OCI-LY7 (cell line): ENCODE measurements at regions not wholly inside any gene's neighbourhood (a gene's known extent, or its start where the extent isn't known, plus 50 kb on each side); places are given as distances from the start of the nearest gene placed in this dataset.

Experiments
- BruUV-seq: library from RNA; stranded (reverse); fragments of 400-500 nt; replicated peaks from 2 replicates; lab custom pipeline; 2021; lab: Mats Ljungman, UMichigan
- CTCF ChIA-PET: fragments of 300-600 bp; sonication (Branson Sonifier 250); formaldehyde crosslinking; loops from one replicate; lab custom pipeline; 2022; ENCODE audit warnings: antibody characterized with exemption; ENCODE audit not compliant: unreplicated experiment; lab: Charles Lee
- POLR2A ChIA-PET: fragments of 300-600 bp; sonication (Branson Sonifier 250); formaldehyde crosslinking; loops from one replicate; lab custom pipeline; 2022; ENCODE audit warnings: antibody characterized with exemption; lab: Charles Lee
- DNase-seq: peaks from one replicate; pipeline ENCODE4 v3.0.0-alpha.2; 2015; ENCODE audit warnings: low spot score
- H2AFZ ChIP-seq: fragments of 200-600 bp; sonication (generic), shearing (Covaris generic); 2 replicates; pipeline ENCODE4 v1.6.1; 2014; ENCODE audit warnings: mild to moderate bottlenecking, antibody characterized with exemption, low read length, moderate library complexity
- H3K27ac ChIP-seq: fragments of 200-600 bp; sonication (generic); 2 replicates; pipeline ENCODE4 v1.5.1; 2014; ENCODE audit warnings: mixed run types, low read depth, mild to moderate bottlenecking, moderate library complexity, low read length, inconsistent platforms; ENCODE audit not compliant: poor library complexity, severe bottlenecking
- H3K36me3 ChIP-seq: fragments of 200-600 bp; sonication (generic); 2 replicates; pipeline ENCODE4 v1.6.1; 2014; ENCODE audit warnings: mild to moderate bottlenecking, antibody characterized with exemption, low read length, moderate library complexity, mixed read lengths; ENCODE audit not compliant: insufficient read depth
- H3K4me1 ChIP-seq: fragments of 200-600 bp; sonication (generic); 2 replicates; pipeline ENCODE4 v1.5.1; 2014; ENCODE audit warnings: mild to moderate bottlenecking, low read length; ENCODE audit not compliant: insufficient read depth, poor library complexity, severe bottlenecking
- H3K4me2 ChIP-seq: fragments of 200-600 bp; sonication (generic); 2 replicates; pipeline ENCODE4 v1.6.1; 2014; ENCODE audit warnings: mild to moderate bottlenecking, low read length
- H3K4me3 ChIP-seq: fragments of 200-600 bp; sonication (generic); 2 replicates; pipeline ENCODE4 v1.5.1; 2014; ENCODE audit warnings: mild to moderate bottlenecking, low read depth, low read length; ENCODE audit not compliant: poor library complexity, severe bottlenecking
- H3K79me2 ChIP-seq: fragments of 200-600 bp; sonication (generic); 2 replicates; pipeline ENCODE4 v1.6.1; 2016; ENCODE audit warnings: low read depth, mild to moderate bottlenecking, low read length, moderate library complexity, mixed read lengths; ENCODE audit not compliant: insufficient read depth
- H3K9me2 ChIP-seq: fragments of 200-600 bp; sonication (generic); 2 replicates; pipeline ENCODE4 v1.6.1; 2016; ENCODE audit warnings: mild to moderate bottlenecking, low read length, mixed read lengths; ENCODE audit not compliant: insufficient read depth
- H3K9me3 ChIP-seq: fragments of 200-600 bp; sonication (generic); 2 replicates; pipeline ENCODE4 v1.6.1; 2014; ENCODE audit warnings: mild to moderate bottlenecking, mixed run types, low read length, mixed read lengths
- H4K20me1 ChIP-seq: fragments of 200-600 bp; sonication (generic); 2 replicates; pipeline ENCODE4 v1.6.1; 2014; ENCODE audit warnings: mild to moderate bottlenecking, antibody characterized with exemption, low read length, moderate library complexity, mixed read lengths; ENCODE audit not compliant: insufficient read depth
- CTCF ChIP-seq: fragments of 200-600 bp; sonication (generic); conservative IDR thresholded peaks from 2 replicates; pipeline ENCODE4 v1.5.1; 2014; ENCODE audit warnings: mild to moderate bottlenecking, antibody characterized with exemption, low read length, moderate library complexity, mixed read lengths
- EZH2phosphoT487 ChIP-seq: fragments of 200-600 bp; sonication (generic); IDR thresholded peaks from 2 replicates; pipeline ENCODE4 v1.6.1; 2018; ENCODE audit warnings: low read depth, borderline replicate concordance, mild to moderate bottlenecking, mixed run types, antibody characterized with exemption, low read length, moderate library complexity, mixed read lengths
- intact Hi-C: fragments of 100-400 bp; cut with micrococcal nuclease; formaldehyde crosslinking; loops from one replicate; pipeline ENCODE4 v1.10.0; 2022; ENCODE audit not compliant: unreplicated experiment

- no peaks in the 10 kb centered on the region for H3K4me1 ChIP-seq
- no TSS peak for BruUV-seq
- CTCF ChIA-PET = no interaction called here
- TF ChIP-seq CTCF = no peak
- no peak for TF ChIP-seq EZH2phosphoT487
- no peak overlapping the region for H3K27ac ChIP-seq
- H3K79me2 ChIP-seq = no peaks in the 10 kb centered on the region
- H3K4me3 ChIP-seq = no peak overlapping the region
- no peaks in the 10 kb centered on the region for H3K9me2 ChIP-seq
- POLR2A ChIA-PET = interaction anchor here (0.8 to 1.0 kb wide), 2 partner anchors 9 to 1493 kb away, joined by 3 read pairs; no protein-coding TSS in a partner anchor
- DNase-seq = no peak
- no peak overlapping the region for H2AFZ ChIP-seq
- no peak overlapping the region for H3K4me2 ChIP-seq
- intact Hi-C loops = no loop called here
- H4K20me1 ChIP-seq = no peaks in the 10 kb centered on the region
- H3K9me3 ChIP-seq = no peaks in the 10 kb centered on the region
- no peaks in the 10 kb centered on the region for H3K36me3 ChIP-seq
These were observed 161.9 kb upstream of the RAI14 start for GRCh38 chr5:34494111-34494755.

DNA sequence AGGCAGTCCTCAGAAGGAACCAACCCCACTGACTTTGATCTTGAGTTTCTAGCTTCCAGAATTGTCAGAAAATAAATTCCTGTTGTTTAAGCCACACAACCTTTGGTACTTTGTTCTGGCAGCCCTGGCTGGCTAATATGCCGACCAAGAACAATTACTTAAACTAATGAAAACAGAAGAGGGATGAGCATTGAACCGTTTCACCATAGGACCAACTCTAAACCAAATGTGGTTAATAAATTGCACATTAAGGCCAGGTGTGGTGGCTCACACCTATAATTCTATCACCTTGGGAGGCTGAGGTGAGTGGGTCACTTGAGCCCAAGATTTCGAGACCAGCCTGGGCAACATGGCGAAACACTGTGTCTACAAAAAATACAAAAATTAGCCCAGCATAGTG is 160.9 kb upstream of the RAI14 start:
- intact Hi-C loops = no loop called here
- CTCF ChIA-PET = no interaction called here
- no peak overlapping the region for H3K4me3 ChIP-seq
- H3K4me1 ChIP-seq = no peaks in the 10 kb centered on the region
- DNase-seq = no peak
- no peaks in the 10 kb centered on the region for H3K9me2 ChIP-seq
- no peak overlapping the region for H3K27ac ChIP-seq
- no peaks in the 10 kb centered on the region for H4K20me1 ChIP-seq
- H2AFZ ChIP-seq = no peak overlapping the region
- no peak overlapping the region for H3K4me2 ChIP-seq
- no peaks in the 10 kb centered on the region for H3K9me3 ChIP-seq
- TF ChIP-seq CTCF (no peak), EZH2phosphoT487 (no peak)
- BruUV-seq = no TSS peak
- H3K36me3 ChIP-seq = no peaks in the 10 kb centered on the region
- no peaks in the 10 kb centered on the region for H3K79me2 ChIP-seq
- POLR2A ChIA-PET = interaction anchor here (1.0 kb wide), 1 partner anchor 10 kb away, joined by 3 read pairs; no protein-coding TSS in a partner anchor

GRCh38 chr5:34496260-34496691 is 159.9 kb upstream of the RAI14 start:
- no peak for TF ChIP-seq CTCF
- no peak for TF ChIP-seq EZH2phosphoT487
- POLR2A ChIA-PET = interaction anchor here (0.8 to 1.1 kb wide), 2 partner anchors 9 to 25 kb away, joined by 3 to 4 read pairs; no protein-coding TSS in a partner anchor
- H3K4me1 ChIP-seq = no peaks in the 10 kb centered on the region

More at GRCh38 chr5:34496260-34496691, 159.9 kb upstream of the RAI14 start:
- DNase-seq = no peak
- Histone ChIP-seq H3K4me3 (no peak overlapping the region), H3K36me3 (no peaks in the 10 kb centered on the region), H4K20me1 (no peaks in the 10 kb centered on the region), H3K9me2 (no peaks in the 10 kb centered on the region), H3K4me2 (no peak overlapping the region), H3K27ac (no peak overlapping the region), H2AFZ (no peak overlapping the region), H3K9me3 (no peaks in the 10 kb centered on the region), H3K79me2 (no peaks in the 10 kb centered on the region)
- BruUV-seq = no TSS peak
- CTCF ChIA-PET = no interaction called here
- intact Hi-C loops = no loop called here
